SK-N-SH (cell line): ENCODE measurements at regions not wholly inside any gene's neighbourhood (a gene's known extent, or its start where the extent isn't known, plus 50 kb on each side); places are given as distances from the start of the nearest gene placed in this dataset.

ENCODE experiments used
- CTCF ChIA-PET: fragments of 300-600, 350-600 bp; formaldehyde crosslinking; extraction: SDS; loops from one replicate; lab custom pipeline; 2021; lab: Yijun Ruan, JAX
- POLR2A ChIA-PET: fragments of 350-600 bp; sonication (Branson Sonifier 250); formaldehyde crosslinking; extraction: SDS; loops from one replicate; lab custom pipeline; 2020; ENCODE audit warnings: antibody characterized with exemption, inconsistent platforms; lab: Yijun Ruan, JAX
- DNase-seq: peaks from one replicate; pipeline ENCODE4 v3.0.0; 2012
- H2AFZ ChIP-seq: fragments of 200-600 bp; sonication (generic); 2 replicates; pipeline ENCODE4 v1.8.1; 2016; ENCODE audit warnings: antibody characterized with exemption, mild to moderate bottlenecking, low read depth
- H3F3A ChIP-seq: fragments of 200-600 bp; sonication (generic); replicated peaks from 2 replicates; pipeline ENCODE3; 2016; ENCODE audit warnings: antibody characterized with exemption, mild to moderate bottlenecking; ENCODE audit not compliant: insufficient read depth
- H3K27ac ChIP-seq, 2 experiments: fragments of 200-500 bp in 1 of 2; fragments of 200-600 bp in 1 of 2; sonication (Bioruptor generic) in 1 of 2; sonication (generic), shearing (Covaris generic) in 1 of 2; 2 replicates each; pipeline versions ENCODE4 v1.5.1 to v1.6.1; 2014 to 2016; ENCODE audit warnings: low read depth in 2 of 2, inconsistent platforms in 1 of 2, low read length in 1 of 2, mild to moderate bottlenecking in 1 of 2, mixed read lengths in 1 of 2
- H3K27me3 ChIP-seq: fragments of 200-600 bp; sonication (generic), shearing (Covaris generic); 2 replicates; pipeline ENCODE4 v1.6.1; 2016; ENCODE audit warnings: mixed run types; ENCODE audit not compliant: insufficient read depth
- H3K36me3 ChIP-seq, 2 experiments: fragments of 200-500 bp in 1 of 2; fragments of 200-600 bp in 1 of 2; sonication (Bioruptor generic) in 1 of 2; sonication (generic) in 1 of 2; replicated peaks in 1 of 2; 2 replicates each; pipeline versions ENCODE3 to v1.5.1; 2014 to 2016; ENCODE audit warnings: low read length in 1 of 2, mild to moderate bottlenecking in 1 of 2; ENCODE audit not compliant: insufficient read depth in 2 of 2, control insufficient read depth in 1 of 2
- H3K4me1 ChIP-seq, 2 experiments: fragments of 200-500 bp in 1 of 2; fragments of 200-600 bp in 1 of 2; sonication (Bioruptor generic) in 1 of 2; sonication (generic), shearing (Covaris generic) in 1 of 2; 2 replicates each; pipeline versions ENCODE4 v1.5.1 to v1.6.1; 2014 to 2016; ENCODE audit warnings: low read depth in 1 of 2, low read length in 1 of 2, mixed run types in 1 of 2; ENCODE audit not compliant: insufficient read depth in 2 of 2, control insufficient read depth in 1 of 2
- H3K4me2 ChIP-seq: fragments of 200-600 bp; sonication (generic), shearing (Covaris generic); 2 replicates; pipeline ENCODE4 v1.6.1; 2017; ENCODE audit warnings: mixed run types
- H3K4me3 ChIP-seq, 2 experiments: fragments of 200-500 bp in 1 of 2; fragments of 200-600 bp in 1 of 2; sonication (Bioruptor generic) in 1 of 2; sonication (generic), shearing (Covaris generic) in 1 of 2; 2 replicates each; pipeline versions ENCODE4 v1.5.1 to v1.8.1; 2014 to 2016; ENCODE audit warnings: low read depth in 2 of 2, inconsistent platforms in 1 of 2, low read length in 1 of 2, mild to moderate bottlenecking in 1 of 2, mixed read lengths in 1 of 2, moderate library complexity in 1 of 2
- H3K79me2 ChIP-seq: fragments of 200-600 bp; sonication (generic); 2 replicates; pipeline ENCODE4 v1.8.1; 2017; ENCODE audit warnings: mild to moderate bottlenecking; ENCODE audit not compliant: insufficient read depth
- H3K9ac ChIP-seq: fragments of 200-600 bp; sonication (generic); 2 replicates; pipeline ENCODE4 v1.6.1; 2017; ENCODE audit warnings: mixed run types
- H3K9me2 ChIP-seq: fragments of 200-600 bp; sonication (generic); 2 replicates; pipeline ENCODE4 v1.6.1; 2017; ENCODE audit warnings: mixed run types
- H3K9me3 ChIP-seq: fragments of 200-600 bp; sonication (generic); 2 replicates; pipeline ENCODE4 v1.6.1; 2017; ENCODE audit warnings: mixed run types, mild to moderate bottlenecking, moderate library complexity
- H4K20me1 ChIP-seq: fragments of 200-600 bp; sonication (generic); 2 replicates; pipeline ENCODE4 v1.6.1; 2017; ENCODE audit warnings: mild to moderate bottlenecking, mixed run types; ENCODE audit not compliant: insufficient read depth
- CHD2 ChIP-seq: fragments of 150-350 bp; IDR thresholded peaks from 2 replicates; pipeline ENCODE4 v1.6.1; 2018; ENCODE audit warnings: low read length; ENCODE audit not compliant: partially characterized antibody
- ELF1 ChIP-seq: IDR thresholded peaks from 2 replicates; pipeline ENCODE4 v1.4.0; 2012
- EP300 ChIP-seq, 2 experiments: IDR thresholded peaks; 2 replicates each; pipeline versions ENCODE4 v1.4.0 to v1.6.1; 2012; ENCODE audit warnings: borderline replicate concordance in 1 of 2, low read depth in 1 of 2, low read length in 1 of 2
- FOSL2 ChIP-seq: IDR thresholded peaks from 2 replicates; pipeline ENCODE4 v1.4.0; 2012; ENCODE audit warnings: low read depth, mild to moderate bottlenecking, moderate library complexity, borderline replicate concordance
- FOXJ3 ChIP-seq: sonication (generic); formaldehyde crosslinking; IDR thresholded peaks from 2 replicates; pipeline ENCODE4 v1.5.1; 2020; ENCODE audit warnings: mild to moderate bottlenecking, missing genetic modification reagents
- MAX ChIP-seq: IDR thresholded peaks from 2 replicates; pipeline ENCODE4 v1.4.0; 2012; ENCODE audit warnings: low read depth
- NRF1 ChIP-seq: IDR thresholded peaks from 2 replicates; pipeline ENCODE4 v1.6.1; 2012; ENCODE audit warnings: low read depth, mild to moderate bottlenecking, low read length
- RCOR1 ChIP-seq: fragments of 150-350 bp; IDR thresholded peaks from 2 replicates; pipeline ENCODE4 v1.6.1; 2017; ENCODE audit warnings: antibody characterized with exemption, low read length
- SIN3A ChIP-seq: IDR thresholded peaks from 2 replicates; pipeline ENCODE4 v1.6.1; 2012; ENCODE audit warnings: low read depth, mild to moderate bottlenecking, low read length, moderate library complexity, borderline replicate concordance
- SMC3 ChIP-seq: IDR thresholded peaks from 2 replicates; pipeline ENCODE4 v1.6.1; 2012; ENCODE audit warnings: low read depth, low read length, improper control_type of control experiment
- TCF12 ChIP-seq: IDR thresholded peaks from 2 replicates; pipeline ENCODE4 v1.4.0; 2012
- ZBTB33 ChIP-seq: IDR thresholded peaks from 2 replicates; pipeline ENCODE4 v1.4.0; 2012; ENCODE audit warnings: low read depth, borderline replicate concordance
- WGBS: methylation state at CpG from one replicate; pipeline ENCODE4 v1.1.6; 2017; ENCODE audit warnings: low lambda C conversion rate; 5-methylcytosine and 5-hydroxymethylcytosine counted together

GRCh38 chr3:145900056-145900829, 260.7 kb downstream of the PLOD2 start:
- H3K9ac ChIP-seq = no peak overlapping the region
- H3K4me2 ChIP-seq = no peak overlapping the region
- no peaks in the 10 kb centered on the region for H3F3A ChIP-seq
- H3K9me3 ChIP-seq = no peaks in the 10 kb centered on the region
- DNase-seq = no peak
- CTCF ChIA-PET = no interaction called here
- no peaks in the 10 kb centered on the region for H3K27me3 ChIP-seq
- no peaks in the 10 kb centered on the region for H4K20me1 ChIP-seq
- H3K79me2 ChIP-seq = no peaks in the 10 kb centered on the region
- H2AFZ ChIP-seq = no peak overlapping the region
- peaks cover 0 to 4% of the 10 kb centered on the region in 2 experiments; a peak in 1 of 4 replicates for H3K4me1 ChIP-seq
- H3K36me3 ChIP-seq = no peaks in the 10 kb centered on the region
- no peak for TF ChIP-seq SIN3A
- TF ChIP-seq FOSL2 = no peak
- TF ChIP-seq SMC3 = no peak
- no peak for TF ChIP-seq ZBTB33
- TF ChIP-seq CHD2 = no peak
- no peak for TF ChIP-seq FOXJ3 (CRISPR knock-in tag)
- TF ChIP-seq NRF1 = no peak
- TF ChIP-seq EP300 (IDR thresholded peaks at IDR 0.05; ENCODE audit: borderline replicate concordance in 1 of 2, low read depth in 1 of 2, low read length in 1 of 2) = no peak
- TF ChIP-seq ELF1 = no peak
- TF ChIP-seq TCF12 = no peak
- TF ChIP-seq MAX = no peak
- TF ChIP-seq, all 33 proteins: peak for 0
- POLR2A ChIA-PET = no interaction called here
- no peak overlapping the region for H3K27ac ChIP-seq
- H3K4me3 ChIP-seq = no peak overlapping the region
- WGBS = 4% methylated on average over 3 of the region's 3 CpGs
- H3K9me2 ChIP-seq = no peaks in the 10 kb centered on the region

- Histone ChIP-seq H3K4me1 (peaks cover 0 to 4% of the 10 kb centered on the region in 2 experiments; a peak in 1 of 4 replicates), H3K27ac (no peak overlapping the region), H3K9me2 (no peaks in the 10 kb centered on the region), H3K36me3 (no peaks in the 10 kb centered on the region), H3K27me3 (no peaks in the 10 kb centered on the region), H3K9me3 (no peaks in the 10 kb centered on the region), H3K4me3 (no peak overlapping the region), H3K9ac (no peak overlapping the region), H2AFZ (no peak overlapping the region), H3K79me2 (no peaks in the 10 kb centered on the region), H3F3A (no peaks in the 10 kb centered on the region), H4K20me1 (no peaks in the 10 kb centered on the region), H3K4me2 (no peak overlapping the region)
- ChIA-PET CTCF (no interaction called here), POLR2A (no interaction called here)
- DNase-seq = no peak
- TF ChIP-seq RCOR1 = no peak
- WGBS = 7% methylated on average over 1 of the region's 1 CpG
Observed at GRCh38 chr3:145902166-145902565, 258.8 kb downstream of the PLOD2 start.
